ENCODE measurements at regions not wholly inside any gene's neighbourhood (a gene's known extent, or its start where the extent isn't known, plus 50 kb on each side); places are given as distances from the start of the nearest gene placed in this dataset.

GRCh38 chr1:95406279-95406678 is 172.3 kb downstream of the RWDD3 start:
- Histone ChIP-seq H3K27me3 (ENCODE audit: low read length) (peaks cover 42% of the 10 kb centered on the region), H3K79me2 (ENCODE audit: low read length) (no peaks in the 10 kb centered on the region), H3K9me2 (replicated peaks; ENCODE audit: low read length) (no peaks in the 10 kb centered on the region), H3K36me3 (ENCODE audit: low read depth, low read length) (no peaks in the 10 kb centered on the region), H4K20me1 (ENCODE audit: low read length) (no peaks in the 10 kb centered on the region), H3K4me1 (ENCODE audit: insufficient read depth, low read length) (no peaks in the 10 kb centered on the region), H3K4me3 (ENCODE audit: low read length) (no peak overlapping the region), H3K9ac (ENCODE audit: low read length) (no peak overlapping the region), H3K4me2 (ENCODE audit: low read length) (no peak overlapping the region), H3F3A (ENCODE audit: low read length, unreplicated experiment) (no peaks in the 10 kb centered on the region), H3K9me3 (ENCODE audit: low read length) (no peaks in the 10 kb centered on the region), H3K27ac (ENCODE audit: low read length) (no peak overlapping the region), H2AFZ (ENCODE audit: low read length) (no peak overlapping the region)
- TF ChIP-seq EZH2phosphoT487 (IDR thresholded peaks at IDR 0.05; ENCODE audit: borderline replicate concordance, low read length) (no peak), EZH2 (IDR thresholded peaks at IDR 0.05; ENCODE audit: low read length, unreplicated experiment) (no peak)
- TF ChIP-seq, protein P1, sequence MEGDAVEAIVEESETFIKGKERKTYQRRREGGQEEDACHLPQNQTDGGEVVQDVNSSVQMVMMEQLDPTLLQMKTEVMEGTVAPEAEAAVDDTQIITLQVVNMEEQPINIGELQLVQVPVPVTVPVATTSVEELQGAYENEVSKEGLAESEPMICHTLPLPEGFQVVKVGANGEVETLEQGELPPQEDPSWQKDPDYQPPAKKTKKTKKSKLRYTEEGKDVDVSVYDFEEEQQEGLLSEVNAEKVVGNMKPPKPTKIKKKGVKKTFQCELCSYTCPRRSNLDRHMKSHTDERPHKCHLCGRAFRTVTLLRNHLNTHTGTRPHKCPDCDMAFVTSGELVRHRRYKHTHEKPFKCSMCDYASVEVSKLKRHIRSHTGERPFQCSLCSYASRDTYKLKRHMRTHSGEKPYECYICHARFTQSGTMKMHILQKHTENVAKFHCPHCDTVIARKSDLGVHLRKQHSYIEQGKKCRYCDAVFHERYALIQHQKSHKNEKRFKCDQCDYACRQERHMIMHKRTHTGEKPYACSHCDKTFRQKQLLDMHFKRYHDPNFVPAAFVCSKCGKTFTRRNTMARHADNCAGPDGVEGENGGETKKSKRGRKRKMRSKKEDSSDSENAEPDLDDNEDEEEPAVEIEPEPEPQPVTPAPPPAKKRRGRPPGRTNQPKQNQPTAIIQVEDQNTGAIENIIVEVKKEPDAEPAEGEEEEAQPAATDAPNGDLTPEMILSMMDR (conservative IDR thresholded peaks at IDR 0.05; ENCODE audit: low read depth, low read length) = no peak
- DNase-seq (no peak), ATAC-seq (no peak)
- POLR2A ChIA-PET (ENCODE audit: unreplicated experiment) = no interaction called here
- BruUV-seq (replicated peaks) = no TSS peak
- CTCF ChIA-PET = no interaction called here
- intact Hi-C loops (cut with micrococcal nuclease) = no loop called here

DNA sequence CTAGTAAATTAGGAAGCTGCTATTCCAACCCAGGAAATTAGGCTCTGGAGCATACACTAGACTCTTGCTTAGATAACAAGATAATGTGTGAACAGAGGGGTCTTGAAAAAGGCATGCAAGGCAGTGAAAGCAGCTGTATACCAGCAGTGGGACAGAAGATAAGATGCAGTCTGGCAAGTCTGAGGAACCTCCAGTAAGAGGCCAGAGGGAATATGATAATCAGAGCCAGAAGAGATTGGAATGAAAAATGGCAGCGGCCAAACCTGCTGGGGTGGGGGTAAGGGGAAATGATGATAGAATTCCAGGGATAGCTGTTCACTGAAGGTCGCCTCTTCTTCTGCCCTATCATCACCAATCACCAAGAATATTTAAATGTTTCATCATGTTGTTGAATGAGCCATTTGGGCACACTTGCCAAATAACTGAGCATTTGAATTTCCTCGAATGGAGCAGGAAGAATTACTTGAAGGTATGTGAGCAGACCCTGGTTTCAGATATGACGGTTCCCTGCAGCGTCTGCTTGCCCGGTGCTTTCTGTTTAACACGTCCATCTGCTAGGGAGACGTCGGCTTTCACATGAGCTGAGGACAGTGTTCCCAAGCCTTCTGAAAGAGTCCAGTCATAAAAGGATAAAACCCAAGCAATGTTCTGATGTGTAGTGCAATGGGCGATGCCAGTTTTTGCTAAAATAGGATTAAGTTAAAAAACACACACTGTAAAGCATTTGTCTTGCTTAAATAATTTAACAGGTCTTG is 173.3 kb downstream of the RWDD3 start:
- Histone ChIP-seq H3K4me3 (ENCODE audit: low read length) (no peak overlapping the region), H3K4me2 (ENCODE audit: low read length) (no peak overlapping the region), H4K20me1 (ENCODE audit: low read length) (no peaks in the 10 kb centered on the region), H3K27ac (ENCODE audit: low read length) (no peak overlapping the region), H3K27me3 (ENCODE audit: low read length) (peaks cover 46% of the 10 kb centered on the region), H3K9me2 (replicated peaks; ENCODE audit: low read length) (no peaks in the 10 kb centered on the region), H3K4me1 (ENCODE audit: insufficient read depth, low read length) (no peaks in the 10 kb centered on the region), H2AFZ (ENCODE audit: low read length) (no peak overlapping the region), H3K79me2 (ENCODE audit: low read length) (no peaks in the 10 kb centered on the region), H3F3A (ENCODE audit: low read length, unreplicated experiment) (no peaks in the 10 kb centered on the region), H3K36me3 (ENCODE audit: low read depth, low read length) (no peaks in the 10 kb centered on the region), H3K9me3 (ENCODE audit: low read length) (no peaks in the 10 kb centered on the region), H3K9ac (ENCODE audit: low read length) (no peak overlapping the region)
- BruUV-seq (replicated peaks) = no TSS peak
- CTCF ChIA-PET = no interaction called here
- TF ChIP-seq, protein P1 (conservative IDR thresholded peaks at IDR 0.05; ENCODE audit: low read depth, low read length) = no peak
- TF ChIP-seq EZH2phosphoT487 (IDR thresholded peaks at IDR 0.05; ENCODE audit: borderline replicate concordance, low read length) = no peak
- no peak for TF ChIP-seq EZH2 (IDR thresholded peaks at IDR 0.05; ENCODE audit: low read length, unreplicated experiment)
- ATAC-seq = no peak
- DNase-seq = no peak
- POLR2A ChIA-PET (ENCODE audit: unreplicated experiment) = no interaction called here
- intact Hi-C loops (cut with micrococcal nuclease) = no loop called here

DNA sequence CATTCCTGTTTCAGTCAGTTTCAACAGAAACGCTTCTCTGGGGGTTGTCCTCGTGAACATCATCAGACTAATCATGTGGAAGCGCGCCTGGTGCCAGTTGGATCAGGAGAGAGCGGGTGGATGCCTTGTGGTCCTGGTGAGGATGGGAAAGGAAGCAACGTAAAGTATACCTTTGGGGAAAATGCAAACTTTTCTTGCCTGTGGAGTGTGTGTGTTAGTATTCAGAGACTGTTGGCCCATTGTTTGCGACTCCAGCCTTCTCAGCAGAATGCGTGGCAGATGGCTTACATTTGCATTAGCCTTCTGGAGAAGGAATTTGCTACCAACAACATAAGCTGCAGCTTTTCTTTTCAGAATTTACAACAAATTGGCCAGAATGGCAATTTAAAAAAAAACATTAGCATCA is 173.9 kb downstream of the RWDD3 start:
- H3F3A ChIP-seq (ENCODE audit: low read length, unreplicated experiment) = no peaks in the 10 kb centered on the region
- peaks cover 46% of the 10 kb centered on the region for H3K27me3 ChIP-seq (ENCODE audit: low read length)
- CTCF ChIA-PET = no interaction called here
- ATAC-seq (no peak), DNase-seq (no peak)
- no peak overlapping the region for H3K9ac ChIP-seq (ENCODE audit: low read length)
- H3K4me3 ChIP-seq (ENCODE audit: low read length) = no peak overlapping the region
- no peaks in the 10 kb centered on the region for H3K4me1 ChIP-seq (ENCODE audit: insufficient read depth, low read length)
- no peaks in the 10 kb centered on the region for H3K9me3 ChIP-seq (ENCODE audit: low read length)
- POLR2A ChIA-PET (ENCODE audit: unreplicated experiment) = no interaction called here
- no peak overlapping the region for H3K4me2 ChIP-seq (ENCODE audit: low read length)
- no peak overlapping the region for H3K27ac ChIP-seq (ENCODE audit: low read length)
- H3K9me2 ChIP-seq (replicated peaks; ENCODE audit: low read length) = no peaks in the 10 kb centered on the region
- no TSS peak for BruUV-seq (replicated peaks)
- H4K20me1 ChIP-seq (ENCODE audit: low read length) = no peaks in the 10 kb centered on the region
- TF ChIP-seq, protein P1 (conservative IDR thresholded peaks at IDR 0.05; ENCODE audit: low read depth, low read length) = no peak
- TF ChIP-seq EZH2phosphoT487 (IDR thresholded peaks at IDR 0.05; ENCODE audit: borderline replicate concordance, low read length) (no peak), EZH2 (IDR thresholded peaks at IDR 0.05; ENCODE audit: low read length, unreplicated experiment) (no peak)
- H2AFZ ChIP-seq (ENCODE audit: low read length) = no peak overlapping the region
- H3K79me2 ChIP-seq (ENCODE audit: low read length) = no peaks in the 10 kb centered on the region
- H3K36me3 ChIP-seq (ENCODE audit: low read depth, low read length) = no peaks in the 10 kb centered on the region
- intact Hi-C loops (cut with micrococcal nuclease) = no loop called here
